ENCODE measurements at regions not wholly inside any gene's neighbourhood (a gene's known extent, or its start where the extent isn't known, plus 50 kb on each side); places are given as distances from the start of the nearest gene placed in this dataset.

GRCh38 chr11:92720385-92720784 lies 249.1 kb upstream of the MTNR1B start:
- H3K36me3 Mint-ChIP-seq (ENCODE audit: low read depth) = peaks cover 4% of the 10 kb centered on the region
- peaks cover 10% of the 10 kb centered on the region for H3K9me3 Mint-ChIP-seq (ENCODE audit: low read depth)
- no peaks in the 10 kb centered on the region for H3K4me1 Mint-ChIP-seq (ENCODE audit: low read depth)
- DNase-seq (ENCODE audit: low spot score) = no peak
- H3K27ac Mint-ChIP-seq (ENCODE audit: unreplicated experiment) = no peak overlapping the region
- no peak for TF ChIP-seq CTCF (IDR thresholded peaks at IDR 0.05)
- no peaks in the 10 kb centered on the region for H3K27me3 Mint-ChIP-seq (ENCODE audit: low read depth)
- no peak overlapping the region for H3K4me3 Mint-ChIP-seq (ENCODE audit: unreplicated experiment)

DNA sequence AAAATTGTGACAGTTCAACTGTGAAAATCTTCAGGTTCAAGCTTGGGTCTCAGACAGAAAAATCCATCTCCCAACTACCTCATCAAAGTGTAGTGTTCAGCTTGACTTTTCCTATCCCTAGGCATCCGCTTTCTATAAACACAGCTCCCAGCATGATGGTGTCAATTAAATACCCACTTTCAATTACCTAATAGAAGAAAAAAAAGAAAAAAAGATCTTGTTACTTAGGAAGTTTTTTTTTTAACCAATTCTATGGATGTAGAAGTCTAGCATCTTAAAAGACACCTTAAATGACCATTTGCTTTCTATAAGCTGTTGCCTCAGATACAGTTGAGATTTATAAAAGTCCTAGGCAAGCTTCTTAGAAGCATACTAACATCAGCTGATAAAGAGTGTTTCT lies 244.1 kb upstream of the MTNR1B start:
- no peak overlapping the region for H3K27ac Mint-ChIP-seq (ENCODE audit: unreplicated experiment)
- H3K27me3 Mint-ChIP-seq (ENCODE audit: low read depth) = no peaks in the 10 kb centered on the region
- TF ChIP-seq CTCF (IDR thresholded peaks at IDR 0.05) = no peak
- H3K4me1 Mint-ChIP-seq (ENCODE audit: low read depth) = no peaks in the 10 kb centered on the region
- H3K4me3 Mint-ChIP-seq (ENCODE audit: unreplicated experiment) = no peak overlapping the region
- peaks cover 10% of the 10 kb centered on the region for H3K9me3 Mint-ChIP-seq (ENCODE audit: low read depth)
- peaks cover 4% of the 10 kb centered on the region for H3K36me3 Mint-ChIP-seq (ENCODE audit: low read depth)
- DNase-seq (ENCODE audit: low spot score) = no peak

- no peaks in the 10 kb centered on the region for H3K27me3 Mint-ChIP-seq (ENCODE audit: low read depth)
Measured at GRCh38 chr11:92727123-92727522, 242.3 kb upstream of the MTNR1B start.

GRCh38 chr11:92727769-92728168 lies 241.7 kb upstream of the MTNR1B start:
- no peak for TF ChIP-seq CTCF (IDR thresholded peaks at IDR 0.05)
- no peaks in the 10 kb centered on the region for H3K4me1 Mint-ChIP-seq (ENCODE audit: low read depth)
- H3K36me3 Mint-ChIP-seq (ENCODE audit: low read depth) = peaks cover 2% of the 10 kb centered on the region

More at GRCh38 chr11:92727123-92727522, 242.3 kb upstream of the MTNR1B start:
- no peak overlapping the region for H3K4me3 Mint-ChIP-seq (ENCODE audit: unreplicated experiment)
- no peaks in the 10 kb centered on the region for H3K4me1 Mint-ChIP-seq (ENCODE audit: low read depth)
- peaks cover 10% of the 10 kb centered on the region for H3K9me3 Mint-ChIP-seq (ENCODE audit: low read depth)
- TF ChIP-seq CTCF (IDR thresholded peaks at IDR 0.05) = no peak
- H3K27ac Mint-ChIP-seq (ENCODE audit: unreplicated experiment) = no peak overlapping the region
- peaks cover 2% of the 10 kb centered on the region for H3K36me3 Mint-ChIP-seq (ENCODE audit: low read depth)
- no peak for DNase-seq (ENCODE audit: low spot score)

DNA sequence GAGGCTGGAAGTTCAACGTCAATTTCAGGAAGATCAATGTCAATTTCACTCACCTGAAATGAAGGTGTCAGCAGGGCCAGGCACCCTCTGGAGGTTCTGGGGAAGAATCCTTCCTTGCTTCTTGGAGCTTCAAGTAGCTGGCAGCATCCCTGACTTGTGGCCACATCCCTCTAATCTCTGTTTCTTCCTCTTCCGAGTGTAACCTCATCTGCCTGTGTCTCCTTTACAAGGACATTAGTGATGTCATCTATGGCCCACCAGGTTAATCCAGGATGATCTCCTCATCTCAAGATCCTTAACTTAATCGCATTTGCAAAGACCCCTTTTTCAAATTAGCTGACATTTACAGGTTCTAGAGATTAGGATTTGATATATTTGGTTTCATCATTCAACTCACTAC lies 240.8 kb upstream of the MTNR1B start:
- Mint-ChIP-seq H3K27ac (ENCODE audit: unreplicated experiment) (no peak overlapping the region), H3K36me3 (ENCODE audit: low read depth) (no peaks in the 10 kb centered on the region), H3K4me3 (ENCODE audit: unreplicated experiment) (no peak overlapping the region), H3K9me3 (ENCODE audit: low read depth) (no peaks in the 10 kb centered on the region), H3K4me1 (ENCODE audit: low read depth) (no peaks in the 10 kb centered on the region), H3K27me3 (ENCODE audit: low read depth) (no peaks in the 10 kb centered on the region)
- DNase-seq (ENCODE audit: low spot score) = no peak
- TF ChIP-seq CTCF (IDR thresholded peaks at IDR 0.05) = no peak

More at GRCh38 chr11:92727769-92728168, 241.7 kb upstream of the MTNR1B start:
- no peak for DNase-seq (ENCODE audit: low spot score)
- no peaks in the 10 kb centered on the region for H3K27me3 Mint-ChIP-seq (ENCODE audit: low read depth)
- peaks cover 8% of the 10 kb centered on the region for H3K9me3 Mint-ChIP-seq (ENCODE audit: low read depth)
- no peak overlapping the region for H3K27ac Mint-ChIP-seq (ENCODE audit: unreplicated experiment)
- no peak overlapping the region for H3K4me3 Mint-ChIP-seq (ENCODE audit: unreplicated experiment)
